T-cell (primary cell): ENCODE measurements at regions not wholly inside any gene's neighbourhood (a gene's known extent, or its start where the extent isn't known, plus 50 kb on each side); places are given as distances from the start of the nearest gene placed in this dataset.

ENCODE experiments used
- ATAC-seq, 4 experiments: fragments of 200-7000 bp in 3 of 4; fragments of 150-1000 bp in 1 of 4; cut with Tn5 transposase; replicated peaks in 1 of 4; 1 replicate in 3 of 4; 2 replicates in 1 of 4; pipeline ENCODE4 v1.10.0; 2021; ENCODE audit warnings: moderate library complexity in 3 of 4, mild to moderate bottlenecking in 2 of 4, moderate number of reproducible peaks in 1 of 4
- CTCF ChIA-PET, 2 donors: fragments of 300-600 bp; sonication (Branson Sonifier 250); formaldehyde crosslinking; loops; one replicate each; lab custom pipeline; 2022; ENCODE audit warnings: antibody characterized with exemption in 2 of 2; lab: Charles Lee
- POLR2A ChIA-PET, 2 donors: fragments of 300-600 bp; sonication (Branson Sonifier 250); formaldehyde crosslinking; loops; one replicate each; lab custom pipeline; 2022; ENCODE audit warnings: antibody characterized with exemption in 2 of 2; lab: Charles Lee
- DNase-seq, 35 experiments: peaks; one replicate each; pipeline versions ENCODE4 v3.0.0 to v3.0.0-alpha.2; 2013 to 2023
- H3K27ac ChIP-seq: one replicate; pipeline ENCODE4 v1.5.1; 2013; ENCODE audit warnings: low read length
- H3K27me3 ChIP-seq, 2 experiments: replicated peaks in 1 of 2; 1 replicate in 1 of 2; 2 replicates in 1 of 2; pipeline versions ENCODE4 v1.6.1 to v1.7.0; 2013; ENCODE audit warnings: low read length in 1 of 2, mixed read lengths in 1 of 2; ENCODE audit not compliant: control insufficient read depth in 2 of 2, insufficient read depth in 2 of 2; ENCODE audit errors: extremely low read depth in 1 of 2
- H3K36me3 ChIP-seq, 2 donors: 1 replicate in 1 of 2; 2 replicates in 1 of 2; pipeline versions ENCODE4 v1.6.1 to v1.7.0; 2013; ENCODE audit warnings: low read length in 1 of 2; ENCODE audit not compliant: control insufficient read depth in 2 of 2, insufficient read depth in 1 of 2; ENCODE audit errors: extremely low read depth in 1 of 2
- H3K4me1 ChIP-seq, 2 experiments: 1 replicate in 1 of 2; 2 replicates in 1 of 2; pipeline versions ENCODE4 v1.6.1 to v1.7.0; 2013; ENCODE audit warnings: low read length in 2 of 2, mixed read lengths in 1 of 2; ENCODE audit not compliant: insufficient read depth in 2 of 2, control insufficient read depth in 1 of 2; ENCODE audit errors: extremely low read depth in 1 of 2
- H3K4me3 ChIP-seq, 2 donors: 1 replicate in 1 of 2; 2 replicates in 1 of 2; pipeline versions ENCODE4 v1.5.1 to v1.7.0; 2013; ENCODE audit warnings: mild to moderate bottlenecking in 2 of 2, low read length in 1 of 2, moderate library complexity in 1 of 2; ENCODE audit not compliant: control insufficient read depth in 1 of 2; ENCODE audit errors: extremely low read depth in 1 of 2
- H3K9me3 ChIP-seq: 2 replicates; pipeline ENCODE4 v1.7.0; 2013
- H3K27ac Mint-ChIP-seq, 2 donors: one replicate each; pipeline ENCODE4 v1.8.0; 2020 to 2021; ENCODE audit warnings: mild to moderate bottlenecking in 2 of 2, mixed read lengths in 2 of 2
- H3K27me3 Mint-ChIP-seq, 2 donors: one replicate each; pipeline ENCODE4 v1.8.0; 2021 to 2022; ENCODE audit warnings: mixed read lengths in 2 of 2
- H3K36me3 Mint-ChIP-seq: one replicate; pipeline ENCODE4 v1.8.0; 2021; ENCODE audit warnings: mixed read lengths
- H3K4me1 Mint-ChIP-seq, 3 donors: one replicate each; pipeline ENCODE4 v1.8.0; 2020 to 2022; ENCODE audit warnings: mixed read lengths in 3 of 3, mild to moderate bottlenecking in 1 of 3
- H3K4me3 Mint-ChIP-seq, 3 donors: one replicate each; pipeline ENCODE4 v1.8.0; 2020 to 2022; ENCODE audit warnings: mild to moderate bottlenecking in 3 of 3, mixed read lengths in 3 of 3, moderate library complexity in 3 of 3
- H3K9me3 Mint-ChIP-seq, 3 donors: one replicate each; pipeline ENCODE4 v1.8.0; 2020 to 2022; ENCODE audit warnings: mixed read lengths in 3 of 3
- WGBS: methylation state at CpG from one replicate; pipeline ENCODE4 v1.1.5; 2013; ENCODE audit warnings: missing lambda C conversion rate; ENCODE audit not compliant: insufficient coverage; 5-methylcytosine and 5-hydroxymethylcytosine counted together

DNA sequence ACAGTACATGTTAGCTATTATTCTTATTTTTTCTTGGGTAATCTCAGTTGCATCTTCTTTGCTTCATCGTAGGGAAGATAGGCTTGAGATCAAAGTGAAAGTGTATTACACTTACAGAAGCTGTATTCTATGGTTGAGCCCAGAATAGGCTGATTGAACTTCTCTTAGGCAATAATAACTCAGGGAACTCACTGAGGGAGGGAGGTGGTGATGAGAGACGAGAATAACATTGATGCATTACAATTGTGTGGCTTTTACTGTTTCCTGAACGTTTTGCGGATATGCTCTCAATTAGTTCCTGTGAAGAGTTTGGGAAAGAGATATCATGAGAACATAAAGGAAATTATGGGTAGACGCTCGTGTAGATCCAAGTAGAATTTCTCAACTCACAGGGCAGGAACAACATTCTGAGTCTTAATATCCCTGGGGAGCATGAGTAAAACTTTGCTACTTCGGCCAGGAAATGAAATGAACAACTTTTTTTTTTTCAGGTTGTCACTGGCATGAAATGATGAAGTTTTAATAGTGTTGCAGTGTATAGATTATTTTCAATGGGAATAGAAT is 302.2 kb downstream of the TUSC7 start:
- peaks cover 0 to 16% (median 10%) of the 10 kb centered on the region in 3 donors for H3K9me3 Mint-ChIP-seq
- Histone ChIP-seq H3K36me3 (no peaks in the 10 kb centered on the region), H3K9me3 (no peaks in the 10 kb centered on the region), H3K4me3 (no peak overlapping the region), H3K27me3 (no peaks in the 10 kb centered on the region), H3K4me1 (no peaks in the 10 kb centered on the region), H3K27ac (no peak overlapping the region)
- no peak overlapping the region for H3K4me3 Mint-ChIP-seq
- no peak overlapping the region for H3K27ac Mint-ChIP-seq
- H3K27me3 Mint-ChIP-seq: no peaks in the 10 kb centered on the region
- DNase-seq (no peak), ATAC-seq (no peak)
- POLR2A ChIA-PET: no interaction called here
- WGBS: 50% methylated on average over 1 of the region's 7 CpGs
- CTCF ChIA-PET: no interaction called here
- H3K36me3 Mint-ChIP-seq: no peaks in the 10 kb centered on the region
- no peaks in the 10 kb centered on the region for H3K4me1 Mint-ChIP-seq

DNA sequence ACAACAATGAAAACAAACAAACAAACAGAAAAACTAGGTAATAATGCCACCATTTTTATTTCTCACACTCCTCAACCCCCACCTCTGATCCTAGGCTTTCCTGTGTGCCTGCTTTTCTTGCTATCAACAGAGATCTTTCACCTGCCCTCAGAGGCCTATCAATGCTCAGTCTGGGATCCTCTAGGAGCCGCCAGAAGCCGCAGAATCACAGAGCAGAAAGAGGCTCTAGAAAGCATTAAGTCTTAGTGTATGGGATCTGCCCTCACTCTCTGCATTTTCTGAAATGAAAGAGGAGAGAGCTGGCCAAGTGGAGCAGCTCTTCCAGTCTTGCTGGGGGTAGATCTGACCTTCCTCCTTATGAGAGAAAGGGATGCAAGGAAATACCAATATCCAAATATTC is 306.8 kb downstream of the TUSC7 start:
- no CpG with 5 or more reads among the region's 2 CpGs for WGBS
- H3K4me1 Mint-ChIP-seq: no peaks in the 10 kb centered on the region
- Histone ChIP-seq H3K27me3 (no peaks in the 10 kb centered on the region), H3K36me3 (no peaks in the 10 kb centered on the region), H3K4me3 (no peak overlapping the region), H3K4me1 (no peaks in the 10 kb centered on the region), H3K9me3 (no peaks in the 10 kb centered on the region), H3K27ac (no peak overlapping the region)
- no peak overlapping the region for H3K27ac Mint-ChIP-seq
- POLR2A ChIA-PET: interaction anchor here in 1 of 2 donors (0.6 kb wide), 1 partner anchor 14 kb away, joined by 5 read pairs; no protein-coding TSS in a partner anchor
- DNase-seq (no peak), ATAC-seq (no peak)
- H3K36me3 Mint-ChIP-seq: no peaks in the 10 kb centered on the region
- no peak overlapping the region for H3K4me3 Mint-ChIP-seq
- H3K9me3 Mint-ChIP-seq: peaks cover 0 to 11% (median 6%) of the 10 kb centered on the region in 3 donors
- H3K27me3 Mint-ChIP-seq: peaks cover 4% of the 10 kb centered on the region in 2 donors
- CTCF ChIA-PET: no interaction called here

DNA sequence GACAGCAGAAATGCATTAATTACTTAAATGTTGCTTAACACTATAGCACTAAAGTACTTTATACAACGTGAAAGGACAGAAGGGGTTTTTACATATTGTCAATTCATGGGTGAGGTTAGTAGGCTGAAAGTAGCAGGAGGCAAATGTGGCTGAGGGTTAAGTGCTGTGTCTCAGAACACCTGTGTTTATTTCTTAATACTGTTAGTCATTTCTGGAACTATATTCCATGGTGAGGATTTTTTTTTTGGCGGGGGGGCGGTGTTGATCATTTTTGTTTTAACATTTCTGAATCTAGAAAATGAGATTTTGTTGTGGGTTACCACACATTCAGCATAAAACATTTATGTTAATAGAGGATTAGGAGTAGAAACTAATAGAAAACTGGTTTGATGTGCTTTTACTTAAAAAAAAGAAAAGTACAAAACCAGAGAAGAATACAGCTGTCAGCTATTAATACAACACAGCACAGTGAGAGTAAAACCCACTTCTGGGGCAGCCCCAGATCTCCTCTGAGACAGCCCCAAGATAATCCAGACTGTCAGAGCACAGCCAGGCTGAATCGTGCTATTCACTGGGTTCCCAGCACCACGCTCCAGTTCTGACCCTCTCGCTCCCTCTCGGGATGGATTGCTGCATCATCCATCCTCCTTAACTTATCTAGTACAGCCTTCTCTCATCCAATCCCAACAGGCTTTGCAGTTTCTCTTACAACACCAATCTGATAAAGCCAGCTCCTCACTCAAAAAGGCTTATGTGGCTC is 307.7 kb downstream of the TUSC7 start:
- ATAC-seq (no peak), DNase-seq (no peak)
- H3K4me3 ChIP-seq: no peak overlapping the region
- ChIA-PET POLR2A (no interaction called here), CTCF (no interaction called here)
- Mint-ChIP-seq H3K27me3 (peaks cover 4% of the 10 kb centered on the region in 2 donors), H3K4me3 (no peak overlapping the region), H3K27ac (no peak overlapping the region), H3K36me3 (no peaks in the 10 kb centered on the region), H3K9me3 (peaks cover 0 to 6% (median 0%) of the 10 kb centered on the region in 3 donors), H3K4me1 (no peaks in the 10 kb centered on the region)
- no peaks in the 10 kb centered on the region for H3K4me1 ChIP-seq
- 75% methylated on average over 3 of the region's 7 CpGs for WGBS
- no peaks in the 10 kb centered on the region for H3K27me3 ChIP-seq
- no peak overlapping the region for H3K27ac ChIP-seq
- no peaks in the 10 kb centered on the region for H3K9me3 ChIP-seq
- no peaks in the 10 kb centered on the region for H3K36me3 ChIP-seq

DNA sequence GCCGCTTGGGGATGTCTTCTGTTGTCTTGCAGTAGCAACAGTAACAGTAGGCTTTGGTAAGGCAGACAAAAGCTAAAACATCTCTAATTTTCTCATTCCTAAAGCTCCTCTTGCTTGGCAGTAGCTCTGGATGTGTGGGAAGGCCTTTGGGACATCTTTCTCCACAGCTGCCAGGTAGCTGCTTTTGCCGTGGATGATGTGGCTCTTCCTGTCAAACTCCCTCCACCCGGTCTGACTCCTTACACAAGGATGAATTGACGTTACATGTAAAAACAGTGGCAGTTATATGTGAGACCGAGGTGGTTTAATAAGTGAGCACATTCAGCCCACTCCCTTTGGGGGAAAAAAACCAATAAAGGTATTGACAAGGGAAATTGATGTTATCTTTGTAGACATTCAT is 309.1 kb downstream of the TUSC7 start:
- POLR2A ChIA-PET: no interaction called here
- no CpG with 5 or more reads among the region's 5 CpGs for WGBS
- CTCF ChIA-PET: interaction anchor here in 1 of 2 donors (0.7 kb wide), 1 partner anchor 264 kb away, joined by 3 read pairs; no protein-coding TSS in a partner anchor

DNA sequence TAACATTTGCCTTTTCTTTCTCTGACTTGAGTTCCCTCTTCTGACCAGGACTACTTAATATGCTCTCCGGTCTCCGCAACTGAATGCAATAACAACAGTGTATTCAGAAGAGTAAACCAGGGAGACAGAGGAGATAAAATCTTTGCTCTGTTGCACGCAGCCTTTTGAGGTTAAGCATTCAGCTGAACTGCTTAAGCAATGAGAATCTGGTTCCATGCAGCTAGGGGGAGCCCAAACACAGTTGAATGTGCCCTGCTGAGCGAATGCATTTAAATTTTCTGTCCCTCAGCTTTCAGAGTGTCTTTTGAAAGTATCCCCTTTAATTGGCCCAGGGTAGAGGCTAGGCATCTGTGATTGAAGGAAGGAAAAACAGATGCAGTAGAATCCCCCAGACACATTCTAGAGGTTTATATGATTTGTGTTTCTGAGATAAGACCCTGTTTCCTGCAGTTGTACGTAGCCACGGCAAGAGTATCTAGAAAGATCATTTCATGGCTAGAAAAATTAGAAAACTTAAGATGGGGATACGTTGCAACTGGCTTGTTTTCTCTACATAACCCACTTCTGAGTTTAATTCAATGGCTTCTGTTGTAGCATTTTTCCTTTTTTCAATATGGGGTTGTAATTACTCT is 309.6 kb downstream of the TUSC7 start:
- Histone ChIP-seq H3K9me3 (no peaks in the 10 kb centered on the region), H3K4me1 (no peaks in the 10 kb centered on the region), H3K27ac (no peak overlapping the region), H3K4me3 (no peak overlapping the region), H3K36me3 (no peaks in the 10 kb centered on the region), H3K27me3 (no peaks in the 10 kb centered on the region)
- ATAC-seq (no peak), DNase-seq (peak in 2 of 35 experiments; percentile 0 to 4)
- no peaks in the 10 kb centered on the region for H3K36me3 Mint-ChIP-seq
- CTCF ChIA-PET: interaction anchor here in 1 of 2 donors (0.7 kb wide), 1 partner anchor 265 kb away, joined by 3 read pairs; no protein-coding TSS in a partner anchor
- WGBS: 7% methylated on average over 4 of the region's 7 CpGs
- POLR2A ChIA-PET: no interaction called here
- H3K27me3 Mint-ChIP-seq: peaks cover 4% of the 10 kb centered on the region in 2 donors
- no peaks in the 10 kb centered on the region for H3K4me1 Mint-ChIP-seq
- H3K4me3 Mint-ChIP-seq: no peak overlapping the region
- H3K27ac Mint-ChIP-seq: no peak overlapping the region
- H3K9me3 Mint-ChIP-seq: peaks cover 0 to 6% (median 0%) of the 10 kb centered on the region in 3 donors

More for the DNA sequence above, 309.1 kb downstream of the TUSC7 start:
- H3K4me1 ChIP-seq: no peaks in the 10 kb centered on the region
- Mint-ChIP-seq H3K4me1 (no peaks in the 10 kb centered on the region), H3K36me3 (no peaks in the 10 kb centered on the region), H3K27ac (no peak overlapping the region), H3K27me3 (peaks cover 4% of the 10 kb centered on the region in 2 donors), H3K9me3 (peaks cover 0 to 6% (median 0%) of the 10 kb centered on the region in 3 donors), H3K4me3 (no peak overlapping the region)
- H3K36me3 ChIP-seq: no peaks in the 10 kb centered on the region
- no peaks in the 10 kb centered on the region for H3K9me3 ChIP-seq
- ATAC-seq (no peak), DNase-seq (no peak)
- H3K27me3 ChIP-seq: no peaks in the 10 kb centered on the region
- no peak overlapping the region for H3K4me3 ChIP-seq
- H3K27ac ChIP-seq: no peak overlapping the region

DNA sequence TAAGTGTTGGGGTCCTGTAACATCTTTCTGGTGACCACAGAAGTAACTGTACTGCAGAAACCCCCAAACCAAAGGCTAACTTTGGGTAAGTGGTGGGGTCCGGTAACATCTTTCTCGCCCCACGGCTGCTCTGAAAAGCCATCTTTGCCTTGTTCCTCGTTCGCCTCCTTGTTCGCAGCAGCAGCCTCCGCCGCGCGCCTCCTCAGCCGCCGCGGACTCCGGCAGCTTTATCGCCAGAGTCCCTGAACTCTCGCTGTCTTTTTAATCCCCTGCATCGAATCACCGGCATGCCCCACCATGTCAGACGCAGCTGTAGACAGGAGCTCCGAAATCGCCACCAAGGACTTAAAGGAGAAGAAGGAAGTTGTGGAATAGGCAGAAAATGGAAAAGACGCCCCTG is 316.8 kb downstream of the TUSC7 start:
- Mint-ChIP-seq H3K27me3 (no peaks in the 10 kb centered on the region), H3K9me3 (no peaks in the 10 kb centered on the region), H3K4me1 (no peaks in the 10 kb centered on the region), H3K4me3 (no peak overlapping the region), H3K27ac (no peak overlapping the region), H3K36me3 (no peaks in the 10 kb centered on the region)
- WGBS: 97% methylated on average over 22 of the region's 22 CpGs
- Histone ChIP-seq H3K4me1 (no peaks in the 10 kb centered on the region), H3K36me3 (no peaks in the 10 kb centered on the region), H3K27me3 (no peaks in the 10 kb centered on the region), H3K4me3 (no peak overlapping the region), H3K9me3 (no peaks in the 10 kb centered on the region), H3K27ac (no peak overlapping the region)
- ChIA-PET POLR2A (no interaction called here), CTCF (no interaction called here)
- no peak for ATAC-seq
- DNase-seq: no peak
